ENCODE measurements at regions not wholly inside any gene's neighbourhood (a gene's known extent, or its start where the extent isn't known, plus 50 kb on each side); places are given as distances from the start of the nearest gene placed in this dataset.

DNA sequence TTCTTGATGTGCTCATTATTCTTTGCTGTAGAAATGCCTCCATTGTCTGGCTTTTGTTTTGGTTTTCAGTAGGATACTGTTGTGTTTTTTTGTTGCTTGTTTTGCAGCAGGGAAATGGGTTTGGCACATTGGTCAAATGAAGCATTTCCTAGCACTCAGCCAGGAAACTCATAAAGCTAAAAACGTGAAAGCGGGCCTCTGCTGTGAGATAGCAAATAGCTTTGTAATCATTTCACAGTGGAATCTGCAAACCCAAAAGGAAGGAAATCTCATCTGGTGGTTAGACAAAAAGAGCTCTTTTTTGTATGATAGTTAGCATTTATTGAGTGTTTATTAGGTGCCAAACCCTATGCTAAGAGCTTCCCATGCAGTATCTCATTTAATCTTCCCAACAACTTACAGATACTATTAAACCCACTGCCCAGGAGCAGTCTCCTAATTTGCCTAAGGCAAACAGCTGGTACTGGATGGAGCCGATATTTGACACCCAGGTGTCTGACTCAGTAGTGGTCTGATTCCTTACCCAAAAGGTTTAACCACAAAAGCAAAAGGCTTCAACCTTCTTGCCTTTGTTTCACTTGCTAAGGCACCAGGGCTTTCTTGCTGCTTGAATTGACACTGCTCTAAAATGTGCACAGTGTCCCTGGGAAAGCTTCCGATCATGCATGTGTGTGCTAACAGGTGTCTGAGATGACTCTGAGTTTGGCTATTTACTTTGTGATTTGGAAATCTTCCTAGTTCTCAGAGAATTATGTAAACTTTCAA is 527.9 kb upstream of the MDFIC2 start:
- no peak for DNase-seq

DNA sequence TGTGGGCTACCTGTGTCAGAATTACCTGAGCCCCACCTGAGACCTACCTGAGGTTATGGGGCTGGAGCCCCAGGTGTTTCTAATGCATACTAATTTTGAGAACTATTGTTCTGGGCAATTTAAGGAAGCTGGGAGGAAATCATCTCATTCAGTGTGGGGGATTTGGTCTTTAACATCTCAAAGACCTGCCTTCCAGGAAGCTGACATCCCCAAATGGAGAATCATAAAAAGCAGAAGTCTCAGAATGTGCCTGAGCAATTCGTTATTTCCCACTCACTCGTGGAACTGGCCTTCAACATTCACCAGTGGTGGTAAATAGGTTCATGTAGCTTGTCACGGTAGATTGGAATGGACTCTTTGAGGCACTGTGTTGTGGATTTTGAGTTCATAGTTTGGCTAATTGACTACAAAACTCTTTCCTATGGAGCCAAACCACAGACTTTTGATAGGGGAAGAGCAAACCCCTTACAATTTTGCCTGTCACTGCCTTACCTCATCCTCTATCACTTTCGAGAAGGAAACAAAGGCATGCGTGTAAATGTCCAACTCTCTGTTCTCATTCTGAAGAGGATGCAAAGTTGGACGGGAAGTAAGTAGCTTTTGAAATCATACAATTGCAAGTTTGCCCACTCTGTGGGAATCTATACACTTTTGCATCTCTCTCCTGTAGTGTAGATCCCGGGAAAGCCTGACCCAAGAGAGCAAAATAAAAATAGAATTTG is 521.0 kb upstream of the MDFIC2 start:
- no peak for DNase-seq

GRCh38 chr3:70832834-70833205 is 520.4 kb upstream of the MDFIC2 start:
- no peak for DNase-seq

DNA sequence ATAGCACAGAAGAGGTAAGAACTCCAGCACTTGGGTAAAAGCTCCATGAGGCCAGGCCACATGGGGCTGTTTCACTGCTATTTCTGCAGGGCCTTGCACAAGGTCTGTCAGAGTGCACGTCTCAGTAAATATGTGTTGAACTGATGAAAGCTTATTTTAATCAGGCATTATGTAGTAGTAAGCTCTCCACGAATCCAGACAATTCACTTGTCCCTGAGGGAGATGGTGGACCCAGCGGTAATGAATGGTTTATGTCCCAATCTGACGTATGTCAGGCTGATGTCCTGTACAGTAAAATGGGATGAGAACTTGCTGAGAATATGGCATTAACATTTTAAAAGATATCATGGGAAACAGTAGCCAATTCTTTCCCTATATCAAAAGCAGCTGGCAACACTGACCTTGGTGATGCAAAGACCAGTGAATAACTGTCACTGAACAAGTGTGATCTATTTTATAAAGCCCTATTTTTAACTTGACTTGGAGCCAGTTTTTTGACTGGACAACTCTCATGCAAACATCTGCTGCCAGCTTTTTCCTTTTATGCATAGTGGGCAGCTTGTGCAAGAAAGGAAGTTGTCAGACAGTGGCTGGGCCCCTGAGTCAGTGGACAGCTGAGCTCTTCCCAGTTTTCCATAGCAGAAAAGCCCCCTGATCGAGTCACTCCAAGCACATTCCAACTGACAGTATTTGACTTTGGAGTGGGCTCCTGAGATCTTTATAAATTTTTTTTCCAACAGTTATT is 519.8 kb upstream of the MDFIC2 start:
- DNase-seq, result no peak

- no peak for DNase-seq
Observed at GRCh38 chr3:70829092-70829491, 516.7 kb upstream of the MDFIC2 start.

DNA sequence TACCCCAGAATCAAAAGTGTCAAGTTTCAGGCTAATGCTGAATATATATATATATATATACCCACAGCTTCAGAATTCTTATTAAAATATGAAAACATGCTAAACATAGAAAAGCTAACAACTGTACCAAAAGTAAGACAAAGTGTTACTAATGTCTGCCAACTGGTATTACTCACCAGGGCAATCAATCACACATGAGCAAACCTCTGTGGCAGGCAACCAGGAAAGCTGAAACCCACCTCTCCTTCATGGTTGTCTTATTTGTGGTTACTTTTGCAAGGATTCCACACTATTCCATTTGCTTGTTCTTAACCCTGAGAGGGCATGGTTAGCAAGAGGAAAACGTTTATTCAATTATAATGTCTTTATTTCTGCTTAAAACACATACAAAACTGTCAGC is 512.3 kb upstream of the MDFIC2 start:
- DNase-seq, result no peak

DNA sequence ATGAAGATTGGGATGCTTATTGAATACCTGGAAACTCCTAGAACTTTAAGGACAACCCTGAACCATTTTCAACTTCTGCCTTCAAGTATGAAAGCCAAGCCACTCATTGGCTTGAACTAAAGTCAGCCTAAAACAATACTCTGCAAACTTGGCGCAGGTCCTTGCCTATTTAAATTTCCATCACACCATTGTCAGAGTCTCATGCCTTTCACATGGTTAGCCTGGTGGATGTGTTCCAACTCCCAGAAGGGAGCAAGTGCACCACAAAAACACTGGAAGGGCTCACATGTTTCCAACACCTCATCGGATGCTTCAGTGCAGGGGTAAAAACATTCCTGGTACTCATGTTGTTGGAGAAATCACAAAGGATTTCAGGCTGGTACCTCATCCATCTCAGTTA is 511.6 kb upstream of the MDFIC2 start:
- DNase-seq, result no peak

DNA sequence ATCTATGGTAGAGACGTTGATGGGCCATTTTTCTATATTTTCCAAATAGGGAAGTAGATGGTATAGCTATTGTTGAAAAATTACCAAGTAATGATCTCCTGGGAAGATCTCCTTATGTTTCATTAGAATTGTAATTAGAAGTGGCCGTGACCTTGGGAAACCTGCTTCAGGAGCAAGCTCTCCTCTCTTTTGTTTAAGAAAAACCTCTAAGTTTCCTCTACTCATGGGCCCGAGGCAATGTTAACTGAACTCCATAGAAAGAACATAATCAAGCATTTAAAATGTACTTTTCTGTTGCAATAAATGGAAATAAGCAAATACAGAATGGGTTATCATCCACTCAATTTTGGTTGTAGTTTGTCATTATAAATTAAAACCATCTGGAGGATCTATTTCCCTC is 511.2 kb upstream of the MDFIC2 start:
- DNase-seq, result no peak

GRCh38 chr3:70822669-70823068 is 510.2 kb upstream of the MDFIC2 start:
- DNase-seq, result no peak

DNA sequence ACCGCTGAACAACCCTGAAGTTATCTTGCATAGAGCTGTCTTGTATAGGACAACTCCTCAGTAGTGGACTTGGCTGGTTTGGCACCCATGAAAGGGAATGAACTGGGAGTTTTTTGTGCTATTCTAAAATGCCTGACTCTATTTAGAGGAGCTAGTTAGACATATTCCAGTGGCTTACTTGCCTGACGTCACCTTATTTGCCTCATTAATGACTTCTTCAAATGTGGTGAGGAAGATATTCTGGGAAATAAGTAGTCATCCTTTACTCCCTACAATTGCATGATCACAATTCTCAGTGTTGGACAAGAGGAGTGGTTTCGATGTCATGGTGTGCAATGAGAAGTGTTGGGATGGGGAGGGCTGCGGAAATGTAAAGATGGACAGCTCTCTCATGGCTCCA is 509.2 kb upstream of the MDFIC2 start:
- no peak for DNase-seq

- no peak for DNase-seq
Observed at GRCh38 chr3:70820397-70820796, 508.0 kb upstream of the MDFIC2 start.

GRCh38 chr3:70818145-70818544 is 505.7 kb upstream of the MDFIC2 start:
- DNase-seq, result no peak

GRCh38 chr3:70816346-70816745 is 503.9 kb upstream of the MDFIC2 start:
- DNase-seq, result no peak

DNA sequence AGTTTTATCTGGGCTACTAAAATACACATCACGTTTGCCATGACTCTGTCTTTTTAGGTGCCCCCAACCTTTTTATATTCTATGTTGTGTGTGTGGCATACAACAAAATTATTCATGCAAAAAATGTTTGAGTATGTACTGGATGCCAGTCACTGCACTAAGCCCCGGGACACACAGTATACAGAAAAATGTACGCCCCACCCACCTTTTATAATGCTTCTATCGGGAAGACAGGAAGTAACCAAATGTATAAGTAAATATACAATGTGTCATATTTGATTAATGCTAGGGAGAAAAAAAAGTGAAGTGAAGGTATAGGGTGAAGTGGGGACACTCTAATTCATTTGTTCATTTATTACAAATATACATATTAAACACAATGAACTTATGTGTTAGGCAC is 503.4 kb upstream of the MDFIC2 start:
- DNase-seq, result no peak

- no peak for DNase-seq
Observed at GRCh38 chr3:70813311-70813710, 500.9 kb upstream of the MDFIC2 start.

GRCh38 chr3:70811880-70812279 is 499.4 kb upstream of the MDFIC2 start:
- no peak for DNase-seq

DNA sequence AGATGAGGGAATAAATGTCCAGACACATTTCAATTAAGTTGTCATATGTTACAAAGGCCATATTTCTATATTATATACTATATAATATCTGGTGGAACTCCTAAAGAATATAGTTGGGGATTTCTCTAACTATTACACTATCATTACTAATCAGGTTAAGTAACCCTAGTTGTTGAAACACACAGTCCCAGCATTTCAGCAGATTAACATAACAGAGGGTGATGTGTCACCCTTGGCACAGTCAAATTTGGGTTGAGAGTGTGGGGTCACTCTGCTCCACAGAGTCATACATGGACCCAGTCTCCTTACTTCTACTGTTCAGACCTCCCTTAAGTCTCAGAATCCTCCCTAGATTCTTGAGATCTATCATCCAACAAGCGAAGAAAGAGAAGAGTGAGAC is 496.4 kb upstream of the MDFIC2 start:
- DNase-seq, result no peak

DNA sequence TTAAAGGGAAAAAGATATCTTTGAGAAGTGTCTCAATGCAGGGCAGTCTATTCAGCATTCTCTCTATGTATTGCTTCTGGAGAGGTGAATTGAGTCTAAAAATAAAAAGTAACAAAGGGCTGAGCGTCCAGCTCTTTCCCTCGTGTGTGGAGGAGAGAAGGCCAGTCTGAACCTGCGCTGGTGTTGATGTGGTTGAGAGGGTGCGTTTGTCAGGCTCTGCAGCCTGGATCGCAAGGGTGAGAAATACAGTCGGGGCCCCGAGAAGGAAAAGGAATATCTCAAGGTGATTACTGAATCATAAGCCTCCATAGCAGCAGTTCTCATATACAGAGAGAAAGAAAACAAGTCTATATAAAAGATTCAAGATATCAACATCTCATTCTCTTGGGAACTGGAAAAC is 494.1 kb upstream of the MDFIC2 start:
- DNase-seq, result no peak

DNA sequence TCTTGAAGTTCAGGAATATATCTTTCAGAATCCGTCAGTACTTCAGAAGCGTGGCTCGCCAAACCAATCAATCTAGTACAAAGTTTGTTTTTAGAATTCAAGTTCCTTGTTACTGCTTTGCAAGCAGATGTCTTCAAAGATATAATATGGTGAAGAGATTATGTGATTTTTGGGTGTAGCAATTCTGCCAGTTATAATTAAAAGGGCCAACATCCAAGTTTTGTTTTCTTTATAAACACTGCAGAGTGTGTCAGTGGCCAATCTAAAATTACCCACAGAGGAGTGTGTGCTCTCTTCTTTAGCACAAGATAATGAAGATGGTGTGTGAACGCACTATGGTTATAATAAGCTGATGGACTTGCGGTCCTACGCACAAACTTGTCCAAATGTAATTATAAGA is 493.6 kb upstream of the MDFIC2 start:
- no peak for DNase-seq

- DNase-seq, result no peak
Observed at GRCh38 chr3:70805061-70805889, 492.8 kb upstream of the MDFIC2 start.

DNA sequence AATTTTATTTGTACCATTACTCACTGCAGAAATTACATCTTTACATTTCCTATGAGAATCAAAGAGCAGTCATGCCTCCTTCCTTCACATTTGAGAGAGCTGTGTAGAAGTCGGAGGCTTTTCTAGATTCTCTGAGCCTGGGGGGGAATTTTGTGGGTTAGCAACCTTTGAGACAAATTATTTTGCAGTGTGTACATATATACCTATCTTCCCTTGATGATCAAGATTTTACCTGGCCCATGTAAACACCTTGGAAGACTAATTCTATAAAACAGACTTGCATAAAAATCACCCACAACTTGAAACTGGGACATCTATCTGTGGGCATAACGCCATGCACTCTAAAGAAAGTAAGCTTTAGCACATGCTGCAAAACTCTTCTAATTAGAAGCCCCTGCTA is 491.5 kb upstream of the MDFIC2 start:
- DNase-seq, result no peak

DNA sequence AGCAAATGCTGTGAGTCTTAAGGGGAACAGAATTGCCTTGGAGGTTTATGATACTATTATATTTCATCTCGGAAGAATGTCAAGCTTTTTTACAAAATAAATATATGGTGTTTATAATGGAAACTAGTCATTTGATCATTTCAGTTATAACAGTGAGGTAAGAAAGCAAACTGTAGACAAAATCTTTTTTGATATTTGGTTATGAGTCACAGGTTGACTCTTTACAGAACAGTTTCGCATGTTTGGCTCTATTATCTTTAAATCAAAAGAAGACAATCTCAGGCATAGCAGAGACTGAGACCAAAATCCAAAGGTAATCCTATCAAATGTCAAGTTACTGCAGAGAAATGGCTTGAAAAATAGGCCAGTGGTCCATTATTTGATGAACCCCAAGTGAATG is 490.9 kb upstream of the MDFIC2 start:
- DNase-seq, result no peak

DNA sequence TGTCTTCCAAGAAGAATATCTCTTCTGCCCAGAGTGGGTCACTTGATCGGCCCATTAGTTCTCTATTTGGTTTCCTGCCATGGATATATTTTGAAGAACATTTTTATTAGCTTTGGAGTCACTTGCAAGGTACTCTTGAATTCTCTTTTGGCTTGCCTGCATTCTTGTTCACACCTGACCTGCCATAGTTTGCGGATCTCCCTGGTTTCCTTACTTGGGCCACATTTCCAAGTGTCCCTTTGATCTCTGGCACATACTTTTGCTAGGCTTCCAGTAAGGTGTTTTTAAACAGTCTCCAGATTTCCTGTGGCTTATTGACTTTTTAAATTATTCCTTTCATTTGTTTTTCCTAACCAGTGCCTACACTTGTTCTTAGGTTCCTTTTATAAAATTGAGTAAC is 488.5 kb upstream of the MDFIC2 start:
- no peak for DNase-seq

All from stimulated activated naive CD4-positive, alpha-beta T cell treated with Interleukin-2 at 50 U/mL for 16 hours (primary cell).